ENCODE measurements at regions not wholly inside any gene's neighbourhood (a gene's known extent, or its start where the extent isn't known, plus 50 kb on each side); places are given as distances from the start of the nearest gene placed in this dataset.

DNA sequence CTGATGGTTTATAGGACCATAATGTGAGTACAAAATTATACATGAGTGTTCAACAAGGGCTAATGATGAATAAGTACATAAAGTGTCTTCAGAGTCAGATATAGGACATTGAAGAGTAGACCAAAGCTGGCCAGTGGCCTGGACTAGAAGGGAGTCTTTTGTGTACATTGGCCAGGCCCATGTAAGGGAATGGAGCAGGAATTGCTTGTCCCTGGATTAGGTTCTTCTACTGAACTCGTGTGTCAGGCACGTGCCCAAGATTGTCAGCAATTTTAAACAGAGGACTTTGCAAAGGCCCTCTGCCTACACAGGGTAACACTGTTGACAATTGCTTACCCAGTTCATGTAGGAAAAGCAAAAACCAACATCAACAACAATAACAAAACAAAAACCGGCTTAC, 196.0 kb upstream of the SEL1L start:
- no peak overlapping the region for H3K9ac ChIP-seq
- TF ChIP-seq, protein P1, sequence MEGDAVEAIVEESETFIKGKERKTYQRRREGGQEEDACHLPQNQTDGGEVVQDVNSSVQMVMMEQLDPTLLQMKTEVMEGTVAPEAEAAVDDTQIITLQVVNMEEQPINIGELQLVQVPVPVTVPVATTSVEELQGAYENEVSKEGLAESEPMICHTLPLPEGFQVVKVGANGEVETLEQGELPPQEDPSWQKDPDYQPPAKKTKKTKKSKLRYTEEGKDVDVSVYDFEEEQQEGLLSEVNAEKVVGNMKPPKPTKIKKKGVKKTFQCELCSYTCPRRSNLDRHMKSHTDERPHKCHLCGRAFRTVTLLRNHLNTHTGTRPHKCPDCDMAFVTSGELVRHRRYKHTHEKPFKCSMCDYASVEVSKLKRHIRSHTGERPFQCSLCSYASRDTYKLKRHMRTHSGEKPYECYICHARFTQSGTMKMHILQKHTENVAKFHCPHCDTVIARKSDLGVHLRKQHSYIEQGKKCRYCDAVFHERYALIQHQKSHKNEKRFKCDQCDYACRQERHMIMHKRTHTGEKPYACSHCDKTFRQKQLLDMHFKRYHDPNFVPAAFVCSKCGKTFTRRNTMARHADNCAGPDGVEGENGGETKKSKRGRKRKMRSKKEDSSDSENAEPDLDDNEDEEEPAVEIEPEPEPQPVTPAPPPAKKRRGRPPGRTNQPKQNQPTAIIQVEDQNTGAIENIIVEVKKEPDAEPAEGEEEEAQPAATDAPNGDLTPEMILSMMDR (conservative IDR thresholded peaks at IDR 0.05; ENCODE audit: low read depth, low read length), result no peak
- H3K27me3 ChIP-seq (ENCODE audit: insufficient read depth, low read depth), result no peaks in the 10 kb centered on the region
- H3K79me2 ChIP-seq (ENCODE audit: insufficient read depth, low read depth), result no peaks in the 10 kb centered on the region
- H3K4me3 ChIP-seq (IDR thresholded peaks at IDR 0.05; ENCODE audit: insufficient read depth, low read depth, low read length), result no peak overlapping the region
- no peaks in the 10 kb centered on the region for H3K4me1 ChIP-seq (ENCODE audit: low read depth, poor library complexity, severe bottlenecking)
- H4K20me1 ChIP-seq (ENCODE audit: insufficient read depth), result no peaks in the 10 kb centered on the region
- H3K27ac ChIP-seq, result no peak overlapping the region
- H3K4me2 ChIP-seq, result no peak overlapping the region
- H3K36me3 ChIP-seq (ENCODE audit: insufficient read depth), result no peaks in the 10 kb centered on the region
- H2AFZ ChIP-seq (ENCODE audit: low read depth), result no peak overlapping the region

DNA sequence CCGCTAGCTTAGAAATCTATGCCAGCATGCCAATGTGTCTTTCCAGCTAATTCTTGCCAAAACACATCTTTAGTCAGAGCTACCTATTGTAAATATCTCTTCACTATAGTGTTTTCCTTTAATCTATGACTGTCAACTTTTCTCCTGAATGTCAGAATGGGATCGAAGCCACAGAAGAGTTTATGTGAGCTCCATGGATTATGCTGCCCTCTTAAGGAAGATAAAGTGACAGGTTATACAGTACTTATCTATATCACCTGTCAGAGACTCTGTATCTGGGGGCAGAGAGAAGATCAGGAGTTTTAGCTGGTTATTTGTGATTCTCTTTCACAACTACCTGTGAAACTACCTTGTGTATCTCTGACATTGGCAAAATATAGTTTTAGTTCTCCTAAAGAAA, 204.3 kb upstream of the SEL1L start:
- H3K4me1 ChIP-seq (ENCODE audit: low read depth, poor library complexity, severe bottlenecking), result no peaks in the 10 kb centered on the region
- H3K36me3 ChIP-seq (ENCODE audit: insufficient read depth), result no peaks in the 10 kb centered on the region
- H3K4me2 ChIP-seq, result no peak overlapping the region
- no peak overlapping the region for H3K27ac ChIP-seq
- no peaks in the 10 kb centered on the region for H4K20me1 ChIP-seq (ENCODE audit: insufficient read depth)
- H2AFZ ChIP-seq (ENCODE audit: low read depth), result no peak overlapping the region
- H3K4me3 ChIP-seq (IDR thresholded peaks at IDR 0.05; ENCODE audit: insufficient read depth, low read depth, low read length), result no peak overlapping the region
- no peak overlapping the region for H3K9ac ChIP-seq
- TF ChIP-seq, protein P1 (conservative IDR thresholded peaks at IDR 0.05; ENCODE audit: low read depth, low read length), result no peak
- no peaks in the 10 kb centered on the region for H3K27me3 ChIP-seq (ENCODE audit: insufficient read depth, low read depth)
- H3K79me2 ChIP-seq (ENCODE audit: insufficient read depth, low read depth), result no peaks in the 10 kb centered on the region

DNA sequence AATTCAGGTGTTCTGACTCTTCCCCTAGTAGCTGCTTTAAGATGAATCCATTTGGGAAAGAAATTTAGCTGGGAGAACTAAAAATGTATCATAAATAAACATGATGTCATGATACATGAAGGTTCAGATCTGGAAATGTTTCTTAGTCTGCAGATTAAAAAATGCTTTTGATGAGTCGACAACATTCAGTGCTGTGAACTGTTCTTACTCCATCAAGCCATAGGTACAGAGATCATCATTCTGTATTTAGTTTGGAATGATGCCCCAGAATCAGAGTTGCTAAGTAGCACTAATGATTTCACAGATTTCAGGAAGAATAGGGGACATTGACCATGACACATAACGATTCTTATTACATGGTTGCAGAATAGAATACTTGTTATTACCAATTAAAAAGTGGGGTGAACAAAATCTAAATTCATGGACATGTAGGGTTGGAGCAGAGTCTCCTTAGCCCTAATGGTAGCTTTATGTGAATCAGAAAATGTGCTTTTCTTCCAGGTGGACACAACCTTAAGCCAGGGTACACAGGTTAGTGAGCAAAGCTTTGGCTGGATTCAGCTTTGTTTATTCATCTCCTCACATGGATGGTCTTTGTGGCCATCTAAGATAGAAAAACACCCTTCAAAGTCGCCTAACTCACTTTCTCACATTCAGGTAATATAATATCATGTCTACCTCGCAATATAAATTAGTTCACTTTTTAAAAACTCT, 205.4 kb upstream of the SEL1L start:
- TF ChIP-seq, protein P1 (conservative IDR thresholded peaks at IDR 0.05; ENCODE audit: low read depth, low read length), result no peak
- Histone ChIP-seq H3K4me1 (ENCODE audit: low read depth, poor library complexity, severe bottlenecking) (no peaks in the 10 kb centered on the region), H3K27ac (no peak overlapping the region), H3K79me2 (ENCODE audit: insufficient read depth, low read depth) (no peaks in the 10 kb centered on the region), H2AFZ (ENCODE audit: low read depth) (no peak overlapping the region), H3K9ac (no peak overlapping the region), H4K20me1 (ENCODE audit: insufficient read depth) (no peaks in the 10 kb centered on the region), H3K4me2 (no peak overlapping the region), H3K27me3 (ENCODE audit: insufficient read depth, low read depth) (no peaks in the 10 kb centered on the region), H3K36me3 (ENCODE audit: insufficient read depth) (no peaks in the 10 kb centered on the region), H3K4me3 (IDR thresholded peaks at IDR 0.05; ENCODE audit: insufficient read depth, low read depth, low read length) (no peak overlapping the region)

DNA sequence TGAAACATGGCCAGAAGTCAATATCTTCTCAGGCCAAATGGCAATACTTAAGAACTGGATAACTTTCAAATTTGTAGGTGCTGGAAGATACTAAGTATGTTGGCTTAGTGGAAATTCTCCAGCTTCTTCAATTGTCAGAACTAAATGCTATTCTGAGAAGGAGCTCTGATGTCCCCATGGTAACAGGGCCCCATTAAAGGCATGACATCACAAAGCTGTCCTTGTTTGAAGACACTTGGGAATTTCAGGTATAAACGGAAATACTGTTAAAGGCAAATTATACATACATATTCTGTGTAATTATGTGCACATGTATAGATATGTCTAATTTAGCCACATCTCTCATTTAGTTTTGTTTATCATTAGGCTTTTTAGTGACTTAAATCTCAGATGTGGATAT, 210.0 kb upstream of the SEL1L start:
- Histone ChIP-seq H2AFZ (ENCODE audit: low read depth) (no peak overlapping the region), H3K27me3 (ENCODE audit: insufficient read depth, low read depth) (no peaks in the 10 kb centered on the region), H3K4me2 (no peak overlapping the region), H3K4me3 (IDR thresholded peaks at IDR 0.05; ENCODE audit: insufficient read depth, low read depth, low read length) (no peak overlapping the region), H4K20me1 (ENCODE audit: insufficient read depth) (no peaks in the 10 kb centered on the region), H3K79me2 (ENCODE audit: insufficient read depth, low read depth) (no peaks in the 10 kb centered on the region), H3K4me1 (ENCODE audit: low read depth, poor library complexity, severe bottlenecking) (no peaks in the 10 kb centered on the region), H3K9ac (no peak overlapping the region), H3K36me3 (ENCODE audit: insufficient read depth) (no peaks in the 10 kb centered on the region), H3K27ac (no peak overlapping the region)
- TF ChIP-seq, protein P1 (conservative IDR thresholded peaks at IDR 0.05; ENCODE audit: low read depth, low read length), result no peak
